ENCODE measurements at regions not wholly inside any gene's neighbourhood (a gene's known extent, or its start where the extent isn't known, plus 50 kb on each side); places are given as distances from the start of the nearest gene placed in this dataset.

- Histone ChIP-seq H3K4me1 (ENCODE audit: control insufficient read depth, insufficient read depth, low read length) (no peaks in the 10 kb centered on the region), H3K4me3 (ENCODE audit: low read depth in 2 of 2, low read length in 2 of 2) (no peak overlapping the region), H3K27me3 (ENCODE audit: control insufficient read depth, insufficient read depth, low read length) (no peaks in the 10 kb centered on the region), H3K36me3 (ENCODE audit: control insufficient read depth, insufficient read depth, low read length) (no peaks in the 10 kb centered on the region), H3K27ac (ENCODE audit: low read length) (no peak overlapping the region), H3K9me3 (ENCODE audit: control insufficient read depth, insufficient read depth, low read depth, low read length) (no peaks in the 10 kb centered on the region)
- intact Hi-C loops (cut with micrococcal nuclease; ENCODE audit: unreplicated experiment): no loop called here
- ATAC-seq (no peak), DNase-seq (ENCODE audit: low read depth, low spot score) (no peak)
- POLR2A ChIA-PET: no interaction called here
- CTCF ChIA-PET: no interaction called here
- in situ Hi-C loops (cut with HindIII; ENCODE audit: low pct_unique_long_range_greater_than_20kb, low sequenced_read_pairs): no loop called here
- no TSS peak for BruUV-seq (replicated peaks)
- TF ChIP-seq TCF7L2 (IDR thresholded peaks at IDR 0.05; ENCODE audit: low read depth, low read length): no peak
- no peak for TF ChIP-seq CTCF (IDR thresholded peaks at IDR 0.05)
- TF ChIP-seq REST (IDR thresholded peaks at IDR 0.05; ENCODE audit: insufficient read depth in 1 of 2, low read depth in 2 of 2, low read length in 1 of 2): no peak
- TF ChIP-seq SIN3A (IDR thresholded peaks at IDR 0.05; ENCODE audit: borderline replicate concordance, insufficient read depth, low read depth, low read length): no peak
- no peak for TF ChIP-seq POLR2AphosphoS5 (IDR thresholded peaks at IDR 0.05; ENCODE audit: low read depth, low read length)
Measured at GRCh38 chr4:18631586-18631985, 610.0 kb upstream of the LCORL start.

GRCh38 chr4:18630218-18631110 is 608.9 kb upstream of the LCORL start:
- no peaks in the 10 kb centered on the region for H3K4me1 ChIP-seq (ENCODE audit: control insufficient read depth, insufficient read depth, low read length)
- intact Hi-C loops (cut with micrococcal nuclease; ENCODE audit: unreplicated experiment) (no loop called here), in situ Hi-C loops (cut with HindIII; ENCODE audit: low pct_unique_long_range_greater_than_20kb, low sequenced_read_pairs) (no loop called here)
- ChIA-PET POLR2A (no interaction called here), CTCF (no interaction called here)
- TF ChIP-seq POLR2AphosphoS5 (IDR thresholded peaks at IDR 0.05; ENCODE audit: low read depth, low read length): no peak
- TF ChIP-seq TCF7L2 (IDR thresholded peaks at IDR 0.05; ENCODE audit: low read depth, low read length): no peak
- no peak for TF ChIP-seq SIN3A (IDR thresholded peaks at IDR 0.05; ENCODE audit: borderline replicate concordance, insufficient read depth, low read depth, low read length)
- no peak for TF ChIP-seq REST (IDR thresholded peaks at IDR 0.05; ENCODE audit: insufficient read depth in 1 of 2, low read depth in 2 of 2, low read length in 1 of 2)
- no peaks in the 10 kb centered on the region for H3K27me3 ChIP-seq (ENCODE audit: control insufficient read depth, insufficient read depth, low read length)
- no peak for DNase-seq (ENCODE audit: low read depth, low spot score)
- BruUV-seq (replicated peaks): no TSS peak
- H3K9me3 ChIP-seq (ENCODE audit: control insufficient read depth, insufficient read depth, low read depth, low read length): no peaks in the 10 kb centered on the region
- H3K27ac ChIP-seq (ENCODE audit: low read length): no peak overlapping the region
- no peaks in the 10 kb centered on the region for H3K36me3 ChIP-seq (ENCODE audit: control insufficient read depth, insufficient read depth, low read length)
- ATAC-seq: no peak
- H3K4me3 ChIP-seq (ENCODE audit: low read depth in 2 of 2, low read length in 2 of 2): no peak overlapping the region

All from Panc1 (cell line).